Activated naive CD8-positive, alpha-beta T cell treated with anti-CD3 and anti-CD28 coated beads, Interleukin-2, amount 10 ng/mL, durations not matched to agents 7 days and 5 days (primary cell): ENCODE measurements at regions not wholly inside any gene's neighbourhood (a gene's known extent, or its start where the extent isn't known, plus 50 kb on each side); places are given as distances from the start of the nearest gene placed in this dataset.
"Not testable (repeated sequence)": the region's sequence is repeated elsewhere in the genome, so short reads cannot be mapped to it uniquely, and the experiment has no call there.

Source experiments
- ATAC-seq: fragments of 150-1000 bp; cut with Tn5 transposase; one replicate; pipeline ENCODE4 v1.10.0; 2021; ENCODE audit warnings: low read depth, moderate library complexity
- POLR2A ChIA-PET: fragments of 350-600 bp; sonication (Branson Sonifier 250); formaldehyde crosslinking; loops from one replicate; lab custom pipeline; 2021; ENCODE audit warnings: antibody characterized with exemption; lab: Charles Lee
- DNase-seq: peaks from one replicate; pipeline ENCODE4 v3.0.0; 2021
- H3K27ac Mint-ChIP-seq: one replicate; pipeline ENCODE4 v1.8.0; 2022; ENCODE audit warnings: mild to moderate bottlenecking, mixed read lengths
- H3K27me3 Mint-ChIP-seq: one replicate; pipeline ENCODE4 v1.8.0; 2022; ENCODE audit warnings: mild to moderate bottlenecking, moderate library complexity, mixed read lengths
- H3K36me3 Mint-ChIP-seq: one replicate; pipeline ENCODE4 v1.8.0; 2021; ENCODE audit warnings: mild to moderate bottlenecking, mixed read lengths
- H3K4me1 Mint-ChIP-seq: one replicate; pipeline ENCODE4 v1.8.0; 2021; ENCODE audit warnings: mixed read lengths
- H3K4me3 Mint-ChIP-seq: one replicate; pipeline ENCODE4 v1.8.0; 2022; ENCODE audit warnings: mild to moderate bottlenecking, moderate library complexity, mixed read lengths
- H3K9me3 Mint-ChIP-seq: one replicate; pipeline ENCODE4 v1.8.0; 2021; ENCODE audit warnings: mixed read lengths

DNA sequence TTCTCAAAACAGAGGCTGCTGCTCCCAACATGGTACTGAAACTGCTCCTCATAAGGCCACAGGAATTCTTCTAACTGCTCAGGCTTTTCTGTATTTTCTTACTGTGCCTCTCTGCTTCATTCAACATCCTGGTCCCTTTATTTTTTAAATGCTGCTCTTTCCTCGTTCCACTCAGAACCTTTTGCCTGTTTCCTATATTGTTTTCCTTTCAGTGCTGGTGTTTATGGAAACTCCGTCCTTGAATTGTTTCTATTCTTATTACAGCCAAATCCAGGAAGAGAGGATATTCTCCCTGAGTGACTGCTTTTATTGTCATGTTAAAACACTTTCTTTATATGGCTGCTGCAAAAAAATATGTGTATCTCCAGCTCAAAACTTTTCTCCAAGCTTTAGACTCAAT, 173.0 kb upstream of the E2F7 start:
- no peak for ATAC-seq

GRCh38 chr12:77237896-77238295, 172.5 kb upstream of the E2F7 start:
- H3K27ac Mint-ChIP-seq, result no peak overlapping the region
- POLR2A ChIA-PET, result no interaction called here
- no peaks in the 10 kb centered on the region for H3K9me3 Mint-ChIP-seq
- DNase-seq, result no peak
- no peak overlapping the region for H3K4me3 Mint-ChIP-seq
- ATAC-seq, result no peak
- H3K36me3 Mint-ChIP-seq, result no peaks in the 10 kb centered on the region
- no peaks in the 10 kb centered on the region for H3K4me1 Mint-ChIP-seq
- H3K27me3 Mint-ChIP-seq, result no peaks in the 10 kb centered on the region

More for the DNA sequence above, 173.0 kb upstream of the E2F7 start:
- no peak for DNase-seq
- Mint-ChIP-seq H3K9me3 (no peaks in the 10 kb centered on the region), H3K27ac (no peak overlapping the region), H3K36me3 (no peaks in the 10 kb centered on the region), H3K27me3 (no peaks in the 10 kb centered on the region), H3K4me3 (no peak overlapping the region), H3K4me1 (no peaks in the 10 kb centered on the region)
- POLR2A ChIA-PET, result no interaction called here

- POLR2A ChIA-PET, result no interaction called here
- H3K27ac Mint-ChIP-seq, result no peak overlapping the region
- no peaks in the 10 kb centered on the region for H3K36me3 Mint-ChIP-seq
- H3K27me3 Mint-ChIP-seq, result no peaks in the 10 kb centered on the region
- no peak for ATAC-seq
- H3K4me3 Mint-ChIP-seq, result no peak overlapping the region
- DNase-seq, result no peak
- H3K4me1 Mint-ChIP-seq, result no peaks in the 10 kb centered on the region
- no peaks in the 10 kb centered on the region for H3K9me3 Mint-ChIP-seq
These were observed 170.7 kb upstream of the E2F7 start for GRCh38 chr12:77236066-77236465.

- Mint-ChIP-seq H3K9me3 (no peaks in the 10 kb centered on the region), H3K36me3 (no peaks in the 10 kb centered on the region), H3K27me3 (no peaks in the 10 kb centered on the region), H3K4me1 (no peaks in the 10 kb centered on the region), H3K27ac (no peak overlapping the region), H3K4me3 (no peak overlapping the region)
- no peak for ATAC-seq
- POLR2A ChIA-PET, result no interaction called here
- no peak for DNase-seq
These were observed 166.7 kb upstream of the E2F7 start for GRCh38 chr12:77232045-77232444.

- no peaks in the 10 kb centered on the region for H3K27me3 Mint-ChIP-seq
These were observed 166.1 kb upstream of the E2F7 start for GRCh38 chr12:77231501-77231918.

DNA sequence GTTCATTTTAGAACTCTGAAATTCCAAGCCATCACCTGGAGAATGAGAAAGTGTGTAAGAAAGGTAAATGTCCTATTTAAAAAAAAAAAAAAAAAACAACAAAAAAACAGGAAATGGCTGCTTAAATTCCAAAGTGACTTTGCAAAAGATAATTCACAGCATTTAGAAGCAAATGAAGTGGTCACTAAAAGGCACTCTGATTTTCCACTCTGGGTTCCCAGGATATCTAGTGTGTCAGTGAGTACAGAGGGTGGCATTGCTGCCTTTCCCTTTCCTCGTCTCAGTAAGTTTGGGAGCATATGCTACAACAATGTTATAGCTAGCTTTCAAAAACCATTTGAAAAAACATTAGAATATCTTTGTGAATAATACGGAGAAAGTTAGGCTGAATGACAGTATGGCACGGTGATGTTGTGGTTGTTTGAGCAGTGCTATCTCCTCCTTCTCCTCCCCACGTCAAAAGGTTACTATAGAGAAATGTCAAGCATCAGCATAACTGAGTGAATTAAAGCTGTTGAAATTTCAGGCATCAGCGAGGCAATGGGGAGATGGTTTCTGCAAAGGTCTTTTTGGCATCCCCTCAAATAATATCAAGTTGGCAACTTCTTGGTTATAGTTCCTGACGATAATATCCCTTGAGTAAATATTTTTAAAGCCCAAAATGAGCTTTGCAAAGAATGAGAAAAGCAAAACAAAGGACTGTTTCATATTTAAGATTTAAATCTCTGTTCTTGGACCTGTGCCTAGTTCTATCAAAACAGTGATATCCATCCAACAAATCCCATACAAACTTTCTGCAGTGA, 164.5 kb upstream of the E2F7 start:
- no peaks in the 10 kb centered on the region for H3K9me3 Mint-ChIP-seq
- H3K4me1 Mint-ChIP-seq, result no peaks in the 10 kb centered on the region

More at GRCh38 chr12:77231501-77231918, 166.1 kb upstream of the E2F7 start:
- DNase-seq (no peak), ATAC-seq (no peak)
- no peaks in the 10 kb centered on the region for H3K36me3 Mint-ChIP-seq
- H3K9me3 Mint-ChIP-seq, result no peaks in the 10 kb centered on the region
- H3K4me3 Mint-ChIP-seq, result no peak overlapping the region
- POLR2A ChIA-PET, result no interaction called here
- H3K4me1 Mint-ChIP-seq, result no peaks in the 10 kb centered on the region
- H3K27ac Mint-ChIP-seq, result no peak overlapping the region

GRCh38 chr12:77228376-77228775, 163.0 kb upstream of the E2F7 start:
- no peak overlapping the region for H3K27ac Mint-ChIP-seq
- H3K4me1 Mint-ChIP-seq, result no peaks in the 10 kb centered on the region
- no peaks in the 10 kb centered on the region for H3K27me3 Mint-ChIP-seq
- H3K36me3 Mint-ChIP-seq, result no peaks in the 10 kb centered on the region
- H3K4me3 Mint-ChIP-seq, result no peak overlapping the region
- ATAC-seq, result no peak
- DNase-seq, result no peak
- POLR2A ChIA-PET, result no interaction called here
- no peaks in the 10 kb centered on the region for H3K9me3 Mint-ChIP-seq

More for the DNA sequence above, 164.5 kb upstream of the E2F7 start:
- Mint-ChIP-seq H3K27me3 (no peaks in the 10 kb centered on the region), H3K36me3 (no peaks in the 10 kb centered on the region), H3K27ac (no peak overlapping the region), H3K4me3 (no peak overlapping the region)
- POLR2A ChIA-PET, result no interaction called here
- ATAC-seq, result no peak
- DNase-seq, result no peak

- H3K27ac Mint-ChIP-seq, result no peak overlapping the region
- H3K4me1 Mint-ChIP-seq, result no peaks in the 10 kb centered on the region
- H3K36me3 Mint-ChIP-seq, result no peaks in the 10 kb centered on the region
- H3K4me3 Mint-ChIP-seq, result no peak overlapping the region
- no peak for ATAC-seq
- no peaks in the 10 kb centered on the region for H3K27me3 Mint-ChIP-seq
- H3K9me3 Mint-ChIP-seq, result no peaks in the 10 kb centered on the region
- POLR2A ChIA-PET, result no interaction called here
- no peak for DNase-seq
These were observed 161.0 kb upstream of the E2F7 start for GRCh38 chr12:77226368-77226767.

- no peak overlapping the region for H3K4me3 Mint-ChIP-seq
- POLR2A ChIA-PET, result no interaction called here
- no peak overlapping the region for H3K27ac Mint-ChIP-seq
- no peaks in the 10 kb centered on the region for H3K27me3 Mint-ChIP-seq
- no peaks in the 10 kb centered on the region for H3K9me3 Mint-ChIP-seq
- no peaks in the 10 kb centered on the region for H3K4me1 Mint-ChIP-seq
- ATAC-seq, result no peak
- DNase-seq, result no peak
- no peaks in the 10 kb centered on the region for H3K36me3 Mint-ChIP-seq
These were observed 160.0 kb upstream of the E2F7 start for GRCh38 chr12:77225373-77225772.

- no peak overlapping the region for H3K27ac Mint-ChIP-seq
- no peaks in the 10 kb centered on the region for H3K4me1 Mint-ChIP-seq
- no peaks in the 10 kb centered on the region for H3K9me3 Mint-ChIP-seq
- no peaks in the 10 kb centered on the region for H3K27me3 Mint-ChIP-seq
- POLR2A ChIA-PET, result no interaction called here
- no peak for DNase-seq
- no peaks in the 10 kb centered on the region for H3K36me3 Mint-ChIP-seq
- no peak for ATAC-seq
- no peak overlapping the region for H3K4me3 Mint-ChIP-seq
These were observed 159.0 kb upstream of the E2F7 start for GRCh38 chr12:77224346-77224745.

DNA sequence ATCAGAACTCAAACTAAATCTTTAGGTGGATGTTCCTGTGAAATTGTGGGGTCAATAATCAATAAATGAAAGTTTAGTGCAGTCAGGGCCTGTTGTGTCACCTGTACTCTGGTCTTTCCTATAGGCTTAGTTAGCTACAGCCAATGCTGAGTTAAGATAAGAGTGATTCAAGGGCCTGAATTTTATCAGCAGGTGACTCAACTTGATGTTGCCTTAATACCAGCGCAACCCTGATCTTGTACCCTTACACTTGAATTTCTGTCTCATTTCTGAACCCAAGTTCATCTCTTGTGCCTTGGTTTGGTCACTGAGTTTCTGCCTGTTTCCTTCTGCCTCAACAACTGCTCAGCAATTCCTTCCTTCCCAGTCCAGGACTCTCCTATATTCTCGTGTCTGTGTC, 157.0 kb upstream of the E2F7 start:
- ATAC-seq, result no peak

DNA sequence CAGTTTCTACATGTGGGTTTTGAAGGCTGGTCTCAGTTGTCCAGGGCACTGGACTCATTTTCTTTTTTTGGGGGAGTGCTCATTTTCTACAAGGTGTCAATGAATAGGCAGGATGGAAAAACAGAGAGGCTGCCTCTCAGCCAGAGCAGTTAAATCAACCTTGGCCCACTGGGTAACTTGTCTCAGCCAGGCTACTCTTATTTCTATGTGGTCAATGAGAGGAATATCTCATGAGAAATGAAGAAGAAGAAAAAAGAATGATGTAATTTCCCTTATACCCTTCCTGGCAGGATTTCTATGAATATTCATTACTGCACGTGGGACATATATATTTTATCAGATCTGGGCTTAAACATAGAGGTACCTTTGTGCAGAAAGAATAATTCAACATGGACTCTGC, 155.2 kb upstream of the E2F7 start:
- H3K4me1 Mint-ChIP-seq, result no peaks in the 10 kb centered on the region
- POLR2A ChIA-PET, result no interaction called here
- no peaks in the 10 kb centered on the region for H3K36me3 Mint-ChIP-seq
- no peak for ATAC-seq
- no peak overlapping the region for H3K27ac Mint-ChIP-seq
- no peak for DNase-seq
- H3K4me3 Mint-ChIP-seq, result no peak overlapping the region
- H3K27me3 Mint-ChIP-seq, result no peaks in the 10 kb centered on the region
- no peaks in the 10 kb centered on the region for H3K9me3 Mint-ChIP-seq

More for the DNA sequence above, 157.0 kb upstream of the E2F7 start:
- no peaks in the 10 kb centered on the region for H3K27me3 Mint-ChIP-seq
- H3K27ac Mint-ChIP-seq, result no peak overlapping the region
- H3K4me3 Mint-ChIP-seq, result no peak overlapping the region
- no peaks in the 10 kb centered on the region for H3K36me3 Mint-ChIP-seq
- H3K4me1 Mint-ChIP-seq, result no peaks in the 10 kb centered on the region
- DNase-seq, result no peak
- POLR2A ChIA-PET, result no interaction called here
- H3K9me3 Mint-ChIP-seq, result no peaks in the 10 kb centered on the region

DNA sequence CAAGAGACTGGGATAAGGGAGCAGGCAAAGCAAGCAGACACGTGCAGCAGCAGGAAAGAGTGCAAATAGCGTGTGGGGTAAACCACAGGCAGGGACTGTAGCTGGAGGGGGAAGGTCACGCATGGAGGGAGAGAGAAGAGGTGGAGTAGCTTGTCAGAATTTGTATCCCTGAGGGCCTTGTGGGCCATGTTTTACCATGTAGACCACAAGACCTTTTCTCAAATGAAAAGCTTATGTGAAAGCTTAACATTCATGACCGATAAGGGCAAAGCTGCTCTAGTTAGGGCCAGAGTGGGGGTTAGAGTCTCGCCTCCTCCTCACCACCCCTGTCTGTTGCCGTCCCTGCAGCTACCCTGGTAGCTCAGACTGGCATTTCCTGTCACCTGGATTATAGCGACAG, 152.9 kb upstream of the E2F7 start:
- H3K27ac Mint-ChIP-seq, result no peak overlapping the region
- no peaks in the 10 kb centered on the region for H3K4me1 Mint-ChIP-seq
- DNase-seq (no peak), ATAC-seq (no peak)
- no peaks in the 10 kb centered on the region for H3K36me3 Mint-ChIP-seq
- H3K9me3 Mint-ChIP-seq, result peaks cover 1% of the 10 kb centered on the region
- POLR2A ChIA-PET, result no interaction called here
- H3K4me3 Mint-ChIP-seq, result no peak overlapping the region
- H3K27me3 Mint-ChIP-seq, result no peaks in the 10 kb centered on the region

DNA sequence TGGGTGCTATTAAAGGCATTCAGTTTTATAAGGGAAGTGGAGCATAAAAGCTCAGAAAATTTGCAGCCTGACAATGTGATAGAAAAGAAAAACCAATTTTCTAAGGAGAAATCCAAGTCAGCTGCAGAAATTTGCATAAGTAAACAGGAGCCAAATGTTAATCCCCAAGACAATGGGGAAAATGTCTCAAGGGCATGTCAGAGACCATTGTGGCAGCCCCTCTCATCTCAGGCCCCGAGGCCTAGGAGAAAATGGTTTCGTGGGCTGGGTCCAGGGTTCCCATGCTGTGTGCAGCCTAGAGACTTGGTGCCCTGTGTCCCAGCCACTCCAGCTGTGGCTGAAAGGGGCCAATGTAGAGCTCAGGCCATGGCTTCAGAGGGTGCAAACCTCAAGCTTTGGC, 150.8 kb upstream of the E2F7 start:
- H3K27me3 Mint-ChIP-seq, ATAC-seq, POLR2A ChIA-PET, H3K4me1 Mint-ChIP-seq, H3K4me3 Mint-ChIP-seq, DNase-seq, H3K9me3 Mint-ChIP-seq, H3K27ac Mint-ChIP-seq, H3K36me3 Mint-ChIP-seq: not testable (repeated sequence)
